GM18909 (cell line): ENCODE measurements at regions not wholly inside any gene's neighbourhood (a gene's known extent, or its start where the extent isn't known, plus 50 kb on each side); places are given as distances from the start of the nearest gene placed in this dataset.

Experiments
- ATAC-seq: cut with Tn5 transposase; IDR thresholded peaks from one replicate; pipeline ENCODE4 v1.9.1; 2021; ENCODE audit warnings: mild to moderate bottlenecking; ENCODE audit not compliant: unreplicated experiment, poor library complexity

- no peak for ATAC-seq
Measured at GRCh38 chr3:16101295-16102186, 72.9 kb upstream of the GALNT15 start.

- no peak for ATAC-seq
Measured at GRCh38 chr3:16102187-16102561, 72.3 kb upstream of the GALNT15 start.

GRCh38 chr3:16102905-16103364, 71.5 kb upstream of the GALNT15 start:
- no peak for ATAC-seq

- ATAC-seq, result no peak
Measured at GRCh38 chr3:16103472-16103871, 71.0 kb upstream of the GALNT15 start.

- no peak for ATAC-seq
Measured at GRCh38 chr3:16104156-16104555, 70.3 kb upstream of the GALNT15 start.

GRCh38 chr3:16106050-16106449, 68.4 kb upstream of the GALNT15 start:
- no peak for ATAC-seq

GRCh38 chr3:16108424-16108823, 66.1 kb upstream of the GALNT15 start:
- ATAC-seq, result no peak

GRCh38 chr3:16109929-16110328, 64.6 kb upstream of the GALNT15 start:
- no peak for ATAC-seq

GRCh38 chr3:16112910-16113504, 61.5 kb upstream of the GALNT15 start:
- no peak for ATAC-seq

GRCh38 chr3:16113704-16114103, 60.8 kb upstream of the GALNT15 start:
- no peak for ATAC-seq

- ATAC-seq, result no peak
Measured at GRCh38 chr3:16114429-16114828, 60.1 kb upstream of the GALNT15 start.

GRCh38 chr3:16114930-16115329, 59.5 kb upstream of the GALNT15 start:
- ATAC-seq, result no peak

GRCh38 chr3:16118396-16118795, 56.1 kb upstream of the GALNT15 start:
- no peak for ATAC-seq

- no peak for ATAC-seq
Measured at GRCh38 chr3:16119887-16120286, 54.6 kb upstream of the GALNT15 start.

GRCh38 chr3:16121391-16121790, 53.1 kb upstream of the GALNT15 start:
- no peak for ATAC-seq

- ATAC-seq, result no peak
Measured at GRCh38 chr3:16122155-16122554, 52.3 kb upstream of the GALNT15 start.

- ATAC-seq, result no peak
Measured at GRCh38 chr3:16122661-16123060, 51.8 kb upstream of the GALNT15 start.

GRCh38 chr3:16124636-16125035, 49.8 kb upstream of the GALNT15 start:
- no peak for ATAC-seq
